H9 (cell line): ENCODE measurements at regions not wholly inside any gene's neighbourhood (a gene's known extent, or its start where the extent isn't known, plus 50 kb on each side); places are given as distances from the start of the nearest gene placed in this dataset.

Experiments used
- DNase-seq: peaks from one replicate; pipeline ENCODE4 v3.0.0-alpha.2; 2017
- H2AFZ ChIP-seq: one replicate; pipeline ENCODE4 v1.6.1; 2013; ENCODE audit warnings: mild to moderate bottlenecking, low read length, control low read depth, moderate library complexity
- H2AK5ac ChIP-seq: 2 replicates; pipeline ENCODE4 v1.6.1; 2013; ENCODE audit warnings: low read length, control low read depth, mixed read lengths; ENCODE audit not compliant: insufficient read length
- H2BK120ac ChIP-seq: one replicate; pipeline ENCODE4 v1.6.1; 2013; ENCODE audit warnings: low read depth, mild to moderate bottlenecking, low read length, control low read depth, inconsistent platforms; ENCODE audit not compliant: poor library complexity, severe bottlenecking
- H2BK12ac ChIP-seq: 2 replicates; pipeline ENCODE4 v1.6.1; 2013; ENCODE audit warnings: low read length, control low read depth, mixed read lengths, low read depth; ENCODE audit not compliant: insufficient read length
- H2BK15ac ChIP-seq: 2 replicates; pipeline ENCODE4 v1.6.1; 2013; ENCODE audit warnings: low read depth, low read length, control low read depth
- H2BK20ac ChIP-seq: one replicate; pipeline ENCODE4 v1.6.1; 2013; ENCODE audit warnings: low read depth, mild to moderate bottlenecking, low read length, control low read depth, inconsistent platforms; ENCODE audit not compliant: poor library complexity, severe bottlenecking
- H2BK5ac ChIP-seq: 2 replicates; pipeline ENCODE4 v1.6.1; 2013; ENCODE audit warnings: low read length, control low read depth, mixed read lengths; ENCODE audit not compliant: insufficient read length
- H3K14ac ChIP-seq: 2 replicates; pipeline ENCODE4 v1.6.1; 2013; ENCODE audit warnings: low read length, control low read depth; ENCODE audit not compliant: insufficient read depth
- H3K18ac ChIP-seq: 2 replicates; pipeline ENCODE4 v1.6.1; 2013; ENCODE audit warnings: low read depth, mild to moderate bottlenecking, mixed read lengths, low read length, control low read depth; ENCODE audit not compliant: insufficient read length
- H3K23ac ChIP-seq: 2 replicates; pipeline ENCODE4 v1.6.1; 2013; ENCODE audit warnings: low read length, control low read depth, mixed read lengths, low read depth; ENCODE audit not compliant: insufficient read length
- H3K23me2 ChIP-seq: 2 replicates; pipeline ENCODE4 v1.6.1; 2013; ENCODE audit warnings: low read depth, mild to moderate bottlenecking, mixed read lengths, low read length, control low read depth; ENCODE audit not compliant: insufficient read length, poor library complexity, severe bottlenecking
- H3K27ac ChIP-seq: 2 replicates; pipeline ENCODE4 v1.5.1; 2013; ENCODE audit warnings: low read length, control low read depth, mixed read lengths, low read depth; ENCODE audit not compliant: insufficient read length
- H3K27me3 ChIP-seq: 2 replicates; pipeline ENCODE4 v1.6.1; 2013; ENCODE audit warnings: low read length, control low read depth, inconsistent platforms; ENCODE audit not compliant: insufficient read depth
- H3K4ac ChIP-seq: 2 replicates; pipeline ENCODE4 v1.6.1; 2013; ENCODE audit warnings: low read depth, mild to moderate bottlenecking, control low read depth, inconsistent platforms, low read length, moderate library complexity
- H3K4me1 ChIP-seq: 2 replicates; pipeline ENCODE4 v1.6.1; 2013; ENCODE audit warnings: low read length, control low read depth, inconsistent platforms; ENCODE audit not compliant: insufficient read depth
- H3K4me2 ChIP-seq: 2 replicates; pipeline ENCODE4 v1.6.1; 2013; ENCODE audit warnings: low read length, control low read depth, mixed read lengths; ENCODE audit not compliant: insufficient read length, insufficient read depth
- H3K56ac ChIP-seq: 2 replicates; pipeline ENCODE4 v1.6.1; 2013; ENCODE audit warnings: low read depth, mild to moderate bottlenecking, mixed read lengths, low read length, control low read depth; ENCODE audit not compliant: insufficient read length
- H3K79me1 ChIP-seq: 2 replicates; pipeline ENCODE4 v1.6.1; 2013; ENCODE audit warnings: low read depth, mild to moderate bottlenecking, moderate library complexity, low read length, control low read depth, inconsistent platforms; ENCODE audit not compliant: insufficient read depth, poor library complexity, severe bottlenecking
- H3K79me2 ChIP-seq: 2 replicates; pipeline ENCODE4 v1.6.1; 2013; ENCODE audit warnings: low read length, control low read depth, inconsistent platforms; ENCODE audit not compliant: insufficient read depth
- H3K9ac ChIP-seq: 2 replicates; pipeline ENCODE4 v1.6.1; 2013; ENCODE audit warnings: low read length, control low read depth, mixed read lengths; ENCODE audit not compliant: insufficient read length; ENCODE audit errors: extremely low read depth
- H3K9me3 ChIP-seq: one replicate; pipeline ENCODE4 v1.6.1; 2013; ENCODE audit warnings: low read depth, low read length, inconsistent platforms; ENCODE audit not compliant: control insufficient read depth
- H3T11ph ChIP-seq: one replicate; pipeline ENCODE4 v1.6.1; 2013; ENCODE audit warnings: mild to moderate bottlenecking, low read length, control low read depth, inconsistent platforms
- H4K20me1 ChIP-seq: one replicate; pipeline ENCODE4 v1.6.1; 2013; ENCODE audit not compliant: control insufficient read depth, insufficient read length, insufficient read depth
- H4K5ac ChIP-seq: 2 replicates; pipeline ENCODE4 v1.6.1; 2013; ENCODE audit warnings: low read depth, mild to moderate bottlenecking, mixed read lengths, low read length, control low read depth; ENCODE audit not compliant: insufficient read length
- H4K8ac ChIP-seq: replicated peaks from 2 replicates; pipeline ENCODE4 v1.6.1; 2013; ENCODE audit warnings: low read length, control low read depth, mixed read lengths, low read depth; ENCODE audit not compliant: insufficient read length
- H4K91ac ChIP-seq: 2 replicates; pipeline ENCODE4 v1.6.1; 2013; ENCODE audit warnings: low read depth, mild to moderate bottlenecking, moderate library complexity, mixed read lengths, low read length, control low read depth; ENCODE audit not compliant: insufficient read length
- H3K27ac Mint-ChIP-seq, 3 experiments: 2 replicates in 2 of 3; 3 replicates in 1 of 3; pipeline ENCODE4 v1.8.0; 2020 to 2021; ENCODE audit warnings: mixed read lengths in 3 of 3, mild to moderate bottlenecking in 1 of 3, moderate library complexity in 1 of 3
- H3K27me3 Mint-ChIP-seq: 2 replicates; pipeline ENCODE4 v1.8.0; 2021; ENCODE audit warnings: low read depth, mild to moderate bottlenecking, moderate library complexity, mixed read lengths
- H3K36me3 Mint-ChIP-seq, 3 experiments: 2 replicates in 2 of 3; 3 replicates in 1 of 3; pipeline ENCODE4 v1.8.0; 2020 to 2021; ENCODE audit warnings: low read depth in 3 of 3, mixed read lengths in 3 of 3; ENCODE audit not compliant: insufficient read depth in 1 of 3
- H3K4me1 Mint-ChIP-seq, 2 experiments: 2 replicates each; pipeline ENCODE4 v1.8.0; 2020; ENCODE audit warnings: mixed read lengths in 2 of 2
- H3K4me3 Mint-ChIP-seq, 2 experiments: 2 replicates in 1 of 2; 3 replicates in 1 of 2; pipeline ENCODE4 v1.8.0; 2020 to 2021; ENCODE audit warnings: mild to moderate bottlenecking in 2 of 2, mixed read lengths in 2 of 2, moderate library complexity in 1 of 2
- H3K9me3 Mint-ChIP-seq, 2 experiments: 2 replicates in 1 of 2; 3 replicates in 1 of 2; pipeline ENCODE4 v1.8.0; 2020; ENCODE audit warnings: mild to moderate bottlenecking in 2 of 2, mixed read lengths in 2 of 2, moderate library complexity in 1 of 2
- TF ChIP-seq, protein P1 (sequence below): fragments of 200-600 bp; sonication (generic); conservative IDR thresholded peaks from 3 replicates; pipeline ENCODE4 v1.8.0; 2021; ENCODE audit warnings: antibody characterized with exemption, mild to moderate bottlenecking

DNA sequence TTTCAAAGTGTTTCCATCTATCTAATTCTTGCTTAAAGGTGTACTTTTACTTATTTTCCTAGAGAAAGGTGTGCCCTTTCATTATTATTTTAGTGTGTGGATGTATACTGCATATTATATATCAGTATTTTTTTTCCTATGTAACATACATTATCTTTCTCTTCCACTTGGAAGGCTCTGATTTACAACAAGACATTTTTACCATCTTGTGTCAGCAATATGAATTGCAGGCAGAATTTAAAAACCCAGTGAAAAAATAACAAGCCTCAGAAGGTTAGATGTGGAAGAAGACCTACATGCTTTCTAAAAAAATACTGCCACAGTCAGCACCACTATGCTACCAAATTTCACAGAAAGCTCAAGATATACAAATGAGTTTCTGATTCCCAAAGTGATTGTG lies 327.7 kb upstream of the STEAP1 start:
- TF ChIP-seq, protein P1, sequence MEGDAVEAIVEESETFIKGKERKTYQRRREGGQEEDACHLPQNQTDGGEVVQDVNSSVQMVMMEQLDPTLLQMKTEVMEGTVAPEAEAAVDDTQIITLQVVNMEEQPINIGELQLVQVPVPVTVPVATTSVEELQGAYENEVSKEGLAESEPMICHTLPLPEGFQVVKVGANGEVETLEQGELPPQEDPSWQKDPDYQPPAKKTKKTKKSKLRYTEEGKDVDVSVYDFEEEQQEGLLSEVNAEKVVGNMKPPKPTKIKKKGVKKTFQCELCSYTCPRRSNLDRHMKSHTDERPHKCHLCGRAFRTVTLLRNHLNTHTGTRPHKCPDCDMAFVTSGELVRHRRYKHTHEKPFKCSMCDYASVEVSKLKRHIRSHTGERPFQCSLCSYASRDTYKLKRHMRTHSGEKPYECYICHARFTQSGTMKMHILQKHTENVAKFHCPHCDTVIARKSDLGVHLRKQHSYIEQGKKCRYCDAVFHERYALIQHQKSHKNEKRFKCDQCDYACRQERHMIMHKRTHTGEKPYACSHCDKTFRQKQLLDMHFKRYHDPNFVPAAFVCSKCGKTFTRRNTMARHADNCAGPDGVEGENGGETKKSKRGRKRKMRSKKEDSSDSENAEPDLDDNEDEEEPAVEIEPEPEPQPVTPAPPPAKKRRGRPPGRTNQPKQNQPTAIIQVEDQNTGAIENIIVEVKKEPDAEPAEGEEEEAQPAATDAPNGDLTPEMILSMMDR = no peak
- no peak overlapping the region for H2BK120ac ChIP-seq
- H3K9me3 ChIP-seq = no peaks in the 10 kb centered on the region
- no peak overlapping the region for H2AK5ac ChIP-seq
- H3K4me3 Mint-ChIP-seq = no peak overlapping the region
- no peaks in the 10 kb centered on the region for H3K36me3 Mint-ChIP-seq
- no peak overlapping the region for H3K9ac ChIP-seq
- no peak overlapping the region for H3T11ph ChIP-seq
- no peaks in the 10 kb centered on the region for H3K23me2 ChIP-seq
- no peak overlapping the region for H3K23ac ChIP-seq
- H3K4ac ChIP-seq = no peak overlapping the region
- no peaks in the 10 kb centered on the region for H4K20me1 ChIP-seq
- H3K79me2 ChIP-seq = no peaks in the 10 kb centered on the region
- no peaks in the 10 kb centered on the region for H3K9me3 Mint-ChIP-seq
- H3K18ac ChIP-seq = no peak overlapping the region
- H3K27ac Mint-ChIP-seq = no peak overlapping the region
- H3K27me3 Mint-ChIP-seq = no peaks in the 10 kb centered on the region
- H2BK20ac ChIP-seq = no peak overlapping the region
- H3K14ac ChIP-seq = no peak overlapping the region
- H4K91ac ChIP-seq = no peak overlapping the region
- H3K4me2 ChIP-seq = no peak overlapping the region
- peaks cover 0 to 2% of the 10 kb centered on the region in 2 experiments; a peak in 2 of 4 replicates for H3K4me1 Mint-ChIP-seq
- H2AFZ ChIP-seq = no peak overlapping the region
- H4K5ac ChIP-seq = no peak overlapping the region
- H2BK15ac ChIP-seq = no peak overlapping the region
- H4K8ac ChIP-seq = no peak overlapping the region
- no peaks in the 10 kb centered on the region for H3K79me1 ChIP-seq
- H3K56ac ChIP-seq = no peak overlapping the region
- no peak overlapping the region for H2BK5ac ChIP-seq
- no peaks in the 10 kb centered on the region for H3K4me1 ChIP-seq
- H3K27me3 ChIP-seq = no peaks in the 10 kb centered on the region
- DNase-seq = no peak
- no peak overlapping the region for H3K27ac ChIP-seq
- no peak overlapping the region for H2BK12ac ChIP-seq
